ENCODE measurements at regions not wholly inside any gene's neighbourhood (a gene's known extent, or its start where the extent isn't known, plus 50 kb on each side); places are given as distances from the start of the nearest gene placed in this dataset.

GRCh38 chr1:14184454-14184853 lies 414.0 kb upstream of the KAZN start:
- ChIA-PET CTCF (no interaction called here), POLR2A (no interaction called here)
- Histone ChIP-seq H3K27me3 (ENCODE audit: insufficient read depth, low read length, poor library complexity, severe bottlenecking) (peaks cover 4% of the 10 kb centered on the region), H3K36me3 (ENCODE audit: insufficient read depth, low read length) (no peaks in the 10 kb centered on the region), H3K4me3 (ENCODE audit: low read length) (no peak overlapping the region), H3K27ac (ENCODE audit: low read depth, low read length) (no peak overlapping the region), H3K9me3 (ENCODE audit: low read length) (no peaks in the 10 kb centered on the region), H3K4me1 (ENCODE audit: insufficient read depth, low read length) (no peaks in the 10 kb centered on the region)
- Mint-ChIP-seq H3K27ac (no peak overlapping the region), H3K4me3 (no peak overlapping the region), H3K4me1 (no peaks in the 10 kb centered on the region), H3K36me3 (peaks cover 0 to 1% (median 0%) of the 10 kb centered on the region in 3 donors), H3K27me3 (peaks cover 7 to 32% of the 10 kb centered on the region in 2 donors), H3K9me3 (peaks cover 0 to 5% (median 2%) of the 10 kb centered on the region in 5 donors)
- no peak for DNase-seq

GRCh38 chr1:14189381-14189780 lies 409.1 kb upstream of the KAZN start:
- H3K27me3 Mint-ChIP-seq, result peaks cover 1 to 7% of the 10 kb centered on the region in 2 donors
- no peaks in the 10 kb centered on the region for H3K4me1 ChIP-seq (ENCODE audit: insufficient read depth, low read length)
- no peak overlapping the region for H3K27ac Mint-ChIP-seq
- no peaks in the 10 kb centered on the region for H3K36me3 ChIP-seq (ENCODE audit: insufficient read depth, low read length)
- peaks cover 0 to 2% (median 0%) of the 10 kb centered on the region in 5 donors for H3K9me3 Mint-ChIP-seq
- H3K9me3 ChIP-seq (ENCODE audit: low read length), result no peaks in the 10 kb centered on the region
- no peak overlapping the region for H3K4me3 ChIP-seq (ENCODE audit: low read length)
- no peak overlapping the region for H3K4me3 Mint-ChIP-seq
- no peak for DNase-seq
- CTCF ChIA-PET, result no interaction called here
- H3K27me3 ChIP-seq (ENCODE audit: insufficient read depth, low read length, poor library complexity, severe bottlenecking), result no peaks in the 10 kb centered on the region
- no peak overlapping the region for H3K27ac ChIP-seq (ENCODE audit: low read depth, low read length)
- POLR2A ChIA-PET, result no interaction called here
- no peaks in the 10 kb centered on the region for H3K4me1 Mint-ChIP-seq
- no peaks in the 10 kb centered on the region for H3K36me3 Mint-ChIP-seq

- Histone ChIP-seq H3K27ac (ENCODE audit: low read depth, low read length) (no peak overlapping the region), H3K4me3 (ENCODE audit: low read length) (no peak overlapping the region), H3K36me3 (ENCODE audit: insufficient read depth, low read length) (no peaks in the 10 kb centered on the region), H3K4me1 (ENCODE audit: insufficient read depth, low read length) (no peaks in the 10 kb centered on the region), H3K9me3 (ENCODE audit: low read length) (no peaks in the 10 kb centered on the region), H3K27me3 (ENCODE audit: insufficient read depth, low read length, poor library complexity, severe bottlenecking) (no peaks in the 10 kb centered on the region)
- Mint-ChIP-seq H3K27me3 (peaks cover 1 to 7% of the 10 kb centered on the region in 2 donors), H3K27ac (no peak overlapping the region), H3K36me3 (no peaks in the 10 kb centered on the region), H3K4me1 (no peaks in the 10 kb centered on the region), H3K4me3 (no peak overlapping the region), H3K9me3 (peaks cover 0 to 2% (median 0%) of the 10 kb centered on the region in 5 donors)
- DNase-seq, result no peak
- CTCF ChIA-PET, result no interaction called here
- POLR2A ChIA-PET, result no interaction called here
Observed at GRCh38 chr1:14190508-14190907, 408.0 kb upstream of the KAZN start.

- Mint-ChIP-seq H3K4me3 (no peak overlapping the region), H3K36me3 (no peaks in the 10 kb centered on the region), H3K27me3 (peaks cover 1 to 7% of the 10 kb centered on the region in 2 donors), H3K4me1 (no peaks in the 10 kb centered on the region), H3K9me3 (no peaks in the 10 kb centered on the region), H3K27ac (no peak overlapping the region)
- Histone ChIP-seq H3K27ac (ENCODE audit: low read depth, low read length) (no peak overlapping the region), H3K36me3 (ENCODE audit: insufficient read depth, low read length) (no peaks in the 10 kb centered on the region), H3K27me3 (ENCODE audit: insufficient read depth, low read length, poor library complexity, severe bottlenecking) (no peaks in the 10 kb centered on the region), H3K4me3 (ENCODE audit: low read length) (no peak overlapping the region), H3K9me3 (ENCODE audit: low read length) (no peaks in the 10 kb centered on the region), H3K4me1 (ENCODE audit: insufficient read depth, low read length) (no peaks in the 10 kb centered on the region)
- no peak for DNase-seq
- POLR2A ChIA-PET, result no interaction called here
- CTCF ChIA-PET, result no interaction called here
Observed at GRCh38 chr1:14194511-14194910, 404.0 kb upstream of the KAZN start.

DNA sequence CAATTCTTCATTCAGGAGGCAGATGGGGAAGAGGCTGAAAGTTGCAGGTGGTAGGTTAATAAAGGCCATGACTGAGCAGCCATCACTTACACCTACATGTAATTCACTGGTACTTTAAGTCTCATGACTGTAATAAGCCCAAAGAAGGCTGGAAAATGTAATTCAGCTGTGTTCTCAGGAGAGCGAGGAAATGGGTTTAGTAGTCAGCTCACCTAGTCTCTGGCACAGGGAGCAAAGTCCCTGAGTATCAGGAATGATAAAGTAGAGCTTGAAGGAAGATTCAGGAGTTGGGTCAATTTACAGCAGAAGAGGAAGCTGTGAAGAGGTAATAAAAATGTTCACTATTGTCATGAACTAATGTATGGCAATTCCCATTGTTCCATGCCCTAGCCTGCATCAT lies 393.4 kb upstream of the KAZN start:
- no peaks in the 10 kb centered on the region for H3K4me1 Mint-ChIP-seq
- H3K27me3 Mint-ChIP-seq, result peaks cover 4 to 11% of the 10 kb centered on the region in 2 donors
- CTCF ChIA-PET, result no interaction called here

DNA sequence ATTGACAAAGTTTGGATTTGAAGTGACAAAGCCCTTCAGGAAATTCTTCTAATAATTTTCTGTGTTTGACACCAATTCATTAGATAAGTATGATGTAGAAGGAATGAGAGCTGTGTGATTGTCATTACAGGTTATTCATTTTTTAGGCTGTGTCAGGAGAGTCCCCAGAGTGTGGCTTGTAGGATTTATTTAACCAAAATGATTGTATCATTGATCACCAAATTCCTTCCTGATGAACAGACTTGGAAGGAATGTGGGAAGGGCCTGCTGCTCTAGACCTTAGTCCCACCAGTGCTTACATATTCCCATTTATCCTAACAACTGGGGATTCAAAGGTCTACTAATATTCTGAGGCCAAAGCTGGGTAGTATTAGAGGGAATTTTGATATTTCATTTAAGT lies 383.3 kb upstream of the KAZN start:
- POLR2A ChIA-PET, result interaction anchor here (0.5 kb wide), 1 partner anchor 78 kb away, joined by 6 read pairs; no protein-coding TSS in a partner anchor
- H3K36me3 ChIP-seq (ENCODE audit: insufficient read depth, low read length), result no peaks in the 10 kb centered on the region
- DNase-seq, result no peak
- no peaks in the 10 kb centered on the region for H3K36me3 Mint-ChIP-seq
- no peak overlapping the region for H3K27ac Mint-ChIP-seq
- no peaks in the 10 kb centered on the region for H3K4me1 Mint-ChIP-seq
- CTCF ChIA-PET, result no interaction called here
- H3K27me3 Mint-ChIP-seq, result peaks cover 4 to 7% of the 10 kb centered on the region in 2 donors
- no peak overlapping the region for H3K4me3 ChIP-seq (ENCODE audit: low read length)
- H3K9me3 ChIP-seq (ENCODE audit: low read length), result no peaks in the 10 kb centered on the region
- no peaks in the 10 kb centered on the region for H3K27me3 ChIP-seq (ENCODE audit: insufficient read depth, low read length, poor library complexity, severe bottlenecking)
- no peak overlapping the region for H3K4me3 Mint-ChIP-seq
- no peaks in the 10 kb centered on the region for H3K4me1 ChIP-seq (ENCODE audit: insufficient read depth, low read length)
- peaks cover 7 to 21% (median 14%) of the 10 kb centered on the region in 5 donors for H3K9me3 Mint-ChIP-seq
- H3K27ac ChIP-seq (ENCODE audit: low read depth, low read length), result no peak overlapping the region

More for the DNA sequence above, 393.4 kb upstream of the KAZN start:
- Mint-ChIP-seq H3K36me3 (no peaks in the 10 kb centered on the region), H3K27ac (no peak overlapping the region), H3K4me3 (no peak overlapping the region), H3K9me3 (peaks cover 0 to 2% (median 0%) of the 10 kb centered on the region in 5 donors)
- Histone ChIP-seq H3K27ac (ENCODE audit: low read depth, low read length) (no peak overlapping the region), H3K27me3 (ENCODE audit: insufficient read depth, low read length, poor library complexity, severe bottlenecking) (no peaks in the 10 kb centered on the region), H3K36me3 (ENCODE audit: insufficient read depth, low read length) (no peaks in the 10 kb centered on the region), H3K4me1 (ENCODE audit: insufficient read depth, low read length) (no peaks in the 10 kb centered on the region), H3K4me3 (ENCODE audit: low read length) (no peak overlapping the region), H3K9me3 (ENCODE audit: low read length) (no peaks in the 10 kb centered on the region)
- no peak for DNase-seq
- POLR2A ChIA-PET, result no interaction called here

DNA sequence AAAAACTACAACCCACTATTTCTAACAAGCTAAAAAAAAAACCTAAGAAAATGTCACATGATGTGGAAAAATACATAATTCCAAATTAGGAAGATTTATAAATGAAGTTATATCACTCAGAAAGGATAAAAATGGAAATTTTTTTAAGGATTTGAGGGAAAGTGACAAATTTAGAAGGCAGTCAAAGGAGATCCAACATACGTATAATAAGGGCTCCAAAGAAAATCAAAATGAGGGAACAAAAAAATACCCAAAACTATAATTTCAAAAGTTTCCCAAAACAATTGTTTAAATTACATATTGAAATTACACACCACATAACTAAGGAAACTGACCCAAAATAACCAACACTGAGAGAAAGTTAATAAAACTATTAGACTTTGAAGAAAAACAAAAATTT lies 381.1 kb upstream of the KAZN start:
- Histone ChIP-seq H3K4me1 (ENCODE audit: insufficient read depth, low read length) (no peaks in the 10 kb centered on the region), H3K4me3 (ENCODE audit: low read length) (no peak overlapping the region), H3K27ac (ENCODE audit: low read depth, low read length) (no peak overlapping the region), H3K9me3 (ENCODE audit: low read length) (no peaks in the 10 kb centered on the region), H3K36me3 (ENCODE audit: insufficient read depth, low read length) (no peaks in the 10 kb centered on the region), H3K27me3 (ENCODE audit: insufficient read depth, low read length, poor library complexity, severe bottlenecking) (no peaks in the 10 kb centered on the region)
- POLR2A ChIA-PET, result no interaction called here
- CTCF ChIA-PET, result no interaction called here
- Mint-ChIP-seq H3K4me3 (no peak overlapping the region), H3K36me3 (no peaks in the 10 kb centered on the region), H3K4me1 (no peaks in the 10 kb centered on the region), H3K27ac (no peak overlapping the region), H3K27me3 (peaks cover 4 to 7% of the 10 kb centered on the region in 2 donors), H3K9me3 (peaks cover 7 to 21% (median 13%) of the 10 kb centered on the region in 5 donors)
- DNase-seq, result no peak

DNA sequence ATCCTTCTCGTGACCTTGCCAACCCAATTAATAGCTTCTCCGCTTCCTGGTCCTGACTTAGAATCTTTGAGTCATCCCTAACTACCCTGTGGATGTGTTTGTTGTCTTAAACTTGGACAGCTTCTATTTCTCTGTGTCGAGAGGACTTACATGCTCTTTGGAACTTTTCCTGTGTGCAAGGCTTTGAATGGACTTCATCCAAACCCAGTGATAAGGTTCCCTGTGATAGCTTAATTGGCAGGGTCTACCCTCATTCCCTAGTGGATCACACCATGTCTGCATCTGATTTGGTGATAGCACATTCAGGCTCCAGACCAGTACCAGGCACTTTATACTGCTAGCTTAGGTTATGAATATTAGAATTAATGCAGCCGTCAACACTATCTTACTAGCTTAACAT lies 378.2 kb upstream of the KAZN start:
- Mint-ChIP-seq H3K4me1 (no peaks in the 10 kb centered on the region), H3K9me3 (peaks cover 7 to 25% (median 10%) of the 10 kb centered on the region in 5 donors), H3K27me3 (peaks cover 3 to 5% of the 10 kb centered on the region in 2 donors), H3K36me3 (no peaks in the 10 kb centered on the region), H3K27ac (no peak overlapping the region), H3K4me3 (no peak overlapping the region)
- Histone ChIP-seq H3K36me3 (ENCODE audit: insufficient read depth, low read length) (no peaks in the 10 kb centered on the region), H3K27me3 (ENCODE audit: insufficient read depth, low read length, poor library complexity, severe bottlenecking) (no peaks in the 10 kb centered on the region), H3K27ac (ENCODE audit: low read depth, low read length) (no peak overlapping the region), H3K4me1 (ENCODE audit: insufficient read depth, low read length) (no peaks in the 10 kb centered on the region), H3K9me3 (ENCODE audit: low read length) (no peaks in the 10 kb centered on the region), H3K4me3 (ENCODE audit: low read length) (no peak overlapping the region)
- ChIA-PET POLR2A (no interaction called here), CTCF (interaction anchor here (1.5 kb wide), 1 partner anchor 13 kb away, joined by 3 read pairs; no protein-coding TSS in a partner anchor)
- DNase-seq, result no peak

GRCh38 chr1:14220811-14221210 lies 377.7 kb upstream of the KAZN start:
- POLR2A ChIA-PET, result no interaction called here
- CTCF ChIA-PET, result interaction anchor here (1.5 kb wide), 1 partner anchor 12 kb away, joined by 3 read pairs; no protein-coding TSS in a partner anchor
- Histone ChIP-seq H3K27ac (ENCODE audit: low read depth, low read length) (no peak overlapping the region), H3K4me1 (ENCODE audit: insufficient read depth, low read length) (no peaks in the 10 kb centered on the region), H3K9me3 (ENCODE audit: low read length) (no peaks in the 10 kb centered on the region), H3K4me3 (ENCODE audit: low read length) (no peak overlapping the region), H3K36me3 (ENCODE audit: insufficient read depth, low read length) (no peaks in the 10 kb centered on the region), H3K27me3 (ENCODE audit: insufficient read depth, low read length, poor library complexity, severe bottlenecking) (no peaks in the 10 kb centered on the region)
- H3K27me3 Mint-ChIP-seq, result peaks cover 3 to 5% of the 10 kb centered on the region in 2 donors
- H3K9me3 Mint-ChIP-seq, result peaks cover 8 to 25% (median 10%) of the 10 kb centered on the region in 5 donors
- H3K4me1 Mint-ChIP-seq, result no peaks in the 10 kb centered on the region
- no peak for DNase-seq
- no peaks in the 10 kb centered on the region for H3K36me3 Mint-ChIP-seq
- H3K27ac Mint-ChIP-seq, result no peak overlapping the region
- H3K4me3 Mint-ChIP-seq, result no peak overlapping the region
